DND-41 (cell line): ENCODE measurements at regions not wholly inside any gene's neighbourhood (a gene's known extent, or its start where the extent isn't known, plus 50 kb on each side); places are given as distances from the start of the nearest gene placed in this dataset.

Experiments
- ATAC-seq: fragments of 200-7000 bp; cut with Tn5 transposase; 3 replicates; pipeline ENCODE4 v1.9.1; 2021; ENCODE audit warnings: low read depth; ENCODE audit not compliant: insufficient read depth
- DNase-seq: peaks from one replicate; pipeline ENCODE4 v3.0.0-alpha.2; 2020
- H2AFZ ChIP-seq: 2 replicates; pipeline ENCODE4 v1.6.0; 2012; ENCODE audit warnings: low read depth, low read length
- H3K27ac ChIP-seq: 2 replicates; pipeline ENCODE4 v1.5.1; 2012; ENCODE audit warnings: low read length, inconsistent platforms
- H3K27me3 ChIP-seq: fragments of 200-600 bp; sonication (generic); 2 replicates; pipeline ENCODE4 v1.6.0; 2012; ENCODE audit warnings: low read length, mild to moderate bottlenecking, inconsistent platforms; ENCODE audit not compliant: insufficient read depth, poor library complexity
- H3K36me3 ChIP-seq: 2 replicates; pipeline ENCODE4 v1.5.1; 2012; ENCODE audit warnings: low read length, inconsistent platforms; ENCODE audit not compliant: insufficient read depth
- H3K4me1 ChIP-seq: 2 replicates; pipeline ENCODE4 v1.5.1; 2012; ENCODE audit warnings: mild to moderate bottlenecking, low read length; ENCODE audit not compliant: insufficient read depth
- H3K4me2 ChIP-seq: 2 replicates; pipeline ENCODE4 v1.6.0; 2012; ENCODE audit warnings: mild to moderate bottlenecking, moderate library complexity, low read length, inconsistent platforms; ENCODE audit not compliant: insufficient read depth
- H3K4me3 ChIP-seq, 2 experiments: fragments of 200-600 bp in 1 of 2; shearing (Covaris generic) in 1 of 2; 2 replicates each; pipeline ENCODE4 v1.5.1; 2012 to 2016; ENCODE audit warnings: inconsistent platforms in 2 of 2, low read length in 2 of 2, mild to moderate bottlenecking in 2 of 2, low read depth in 1 of 2, moderate library complexity in 1 of 2
- H3K79me2 ChIP-seq: 2 replicates; pipeline ENCODE4 v1.6.0; 2012; ENCODE audit warnings: low read length, inconsistent platforms; ENCODE audit not compliant: insufficient read depth
- H3K9ac ChIP-seq: 2 replicates; pipeline ENCODE4 v1.6.0; 2012; ENCODE audit warnings: low read depth, mild to moderate bottlenecking, inconsistent platforms, low read length, moderate library complexity
- H3K9me3 ChIP-seq: 2 replicates; pipeline ENCODE4 v1.5.1; 2012; ENCODE audit warnings: low read length, moderate library complexity, mild to moderate bottlenecking, inconsistent platforms; ENCODE audit not compliant: insufficient read depth, severe bottlenecking
- H4K20me1 ChIP-seq: 2 replicates; pipeline ENCODE4 v1.6.0; 2012; ENCODE audit warnings: low read length; ENCODE audit not compliant: insufficient read depth
- CTCF ChIP-seq: IDR thresholded peaks from 2 replicates; pipeline ENCODE4 v1.5.1; 2012; ENCODE audit warnings: borderline replicate concordance, low read length, moderate library complexity, mild to moderate bottlenecking; ENCODE audit not compliant: poor library complexity, severe bottlenecking; ENCODE audit errors: extremely low read depth
- EZH2 ChIP-seq: IDR thresholded peaks from 3 replicates; pipeline ENCODE4 v1.6.1; 2012; ENCODE audit warnings: borderline replicate concordance, low read depth, mild to moderate bottlenecking, moderate library complexity, low read length, inconsistent platforms; ENCODE audit not compliant: severe bottlenecking

DNA sequence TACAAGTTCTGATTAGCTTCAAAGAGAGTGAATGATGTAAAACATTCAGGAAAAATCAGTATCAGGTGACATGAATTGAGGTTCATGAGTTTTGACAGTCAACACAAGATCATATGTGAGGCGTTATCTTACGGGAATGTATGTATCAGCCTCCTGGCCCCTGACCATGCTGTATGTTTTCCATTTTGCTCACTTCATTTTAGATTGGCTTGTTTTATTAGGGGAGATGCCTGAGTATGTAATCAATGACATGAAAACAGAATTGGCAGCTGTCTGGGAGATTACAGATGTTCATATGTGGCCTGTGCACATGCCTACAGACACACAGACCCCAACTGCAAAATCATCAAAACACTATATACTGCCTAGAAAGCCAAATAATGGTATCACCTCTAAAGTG lies 168.5 kb upstream of the RND3 start:
- Histone ChIP-seq H3K79me2 (no peaks in the 10 kb centered on the region), H3K27me3 (no peaks in the 10 kb centered on the region), H3K4me1 (no peaks in the 10 kb centered on the region), H3K36me3 (no peaks in the 10 kb centered on the region), H3K4me3 (no peak overlapping the region), H3K9ac (no peak overlapping the region), H3K4me2 (no peak overlapping the region), H3K9me3 (peaks cover 9% of the 10 kb centered on the region), H2AFZ (no peak overlapping the region), H3K27ac (no peak overlapping the region), H4K20me1 (no peaks in the 10 kb centered on the region)
- no peak for TF ChIP-seq EZH2
- no peak for TF ChIP-seq CTCF
- no peak for ATAC-seq
- DNase-seq: no peak

DNA sequence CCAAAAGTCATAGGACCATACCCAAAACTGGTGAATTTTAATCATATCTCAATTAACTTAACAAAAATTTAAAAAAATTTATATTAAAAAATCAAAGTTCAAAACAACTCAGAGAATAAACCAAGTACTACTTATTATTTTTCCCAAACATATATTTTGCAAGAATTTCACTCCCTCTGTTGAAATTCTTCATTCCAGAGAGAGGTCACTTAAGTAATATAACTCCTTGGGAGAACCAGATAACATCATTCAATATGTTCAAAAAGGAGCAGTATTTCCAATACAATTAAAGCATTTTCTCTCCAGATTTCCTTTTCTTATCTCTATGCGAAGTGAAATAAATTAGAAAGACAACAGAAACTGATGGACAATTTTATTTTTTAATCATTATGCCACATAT lies 165.9 kb upstream of the RND3 start:
- Histone ChIP-seq H3K9me3 (peaks cover 4% of the 10 kb centered on the region), H3K27ac (no peak overlapping the region), H2AFZ (no peak overlapping the region), H3K4me2 (no peak overlapping the region), H3K36me3 (no peaks in the 10 kb centered on the region), H3K4me3 (no peak overlapping the region), H3K4me1 (no peaks in the 10 kb centered on the region), H3K79me2 (no peaks in the 10 kb centered on the region), H3K9ac (no peak overlapping the region), H4K20me1 (no peaks in the 10 kb centered on the region), H3K27me3 (no peaks in the 10 kb centered on the region)
- DNase-seq (no peak), ATAC-seq (no peak)
- no peak for TF ChIP-seq EZH2
- TF ChIP-seq CTCF: no peak

GRCh38 chr2:150647943-150648342 lies 160.5 kb upstream of the RND3 start:
- Histone ChIP-seq H3K4me1 (no peaks in the 10 kb centered on the region), H3K27me3 (no peaks in the 10 kb centered on the region), H3K27ac (no peak overlapping the region), H3K4me3 (no peak overlapping the region), H3K79me2 (no peaks in the 10 kb centered on the region), H3K4me2 (no peak overlapping the region), H3K9me3 (no peaks in the 10 kb centered on the region), H3K36me3 (no peaks in the 10 kb centered on the region), H2AFZ (no peak overlapping the region), H3K9ac (no peak overlapping the region), H4K20me1 (no peaks in the 10 kb centered on the region)
- TF ChIP-seq EZH2 (no peak), CTCF (no peak)
- DNase-seq: no peak
- no peak for ATAC-seq

- DNase-seq (no peak), ATAC-seq (no peak)
- H3K4me1 ChIP-seq: no peaks in the 10 kb centered on the region
- H3K27ac ChIP-seq: no peak overlapping the region
- H3K79me2 ChIP-seq: no peaks in the 10 kb centered on the region
- no peak overlapping the region; the same call in 1 of the 2 replicates for H2AFZ ChIP-seq
- H3K4me2 ChIP-seq: no peak overlapping the region
- H3K9me3 ChIP-seq: no peaks in the 10 kb centered on the region
- no peaks in the 10 kb centered on the region for H3K27me3 ChIP-seq
- H3K4me3 ChIP-seq: no peak overlapping the region
- no peak overlapping the region for H3K9ac ChIP-seq
- TF ChIP-seq CTCF: no peak
- no peak for TF ChIP-seq EZH2
- no peaks in the 10 kb centered on the region for H4K20me1 ChIP-seq
- no peaks in the 10 kb centered on the region for H3K36me3 ChIP-seq
These were observed 159.3 kb upstream of the RND3 start for GRCh38 chr2:150646746-150647145.
